ENCODE measurements at regions not wholly inside any gene's neighbourhood (a gene's known extent, or its start where the extent isn't known, plus 50 kb on each side); places are given as distances from the start of the nearest gene placed in this dataset.

- no peak overlapping the region for H3K4me3 Mint-ChIP-seq
- ATAC-seq (no peak), DNase-seq (ENCODE audit: low spot score) (no peak)
- Histone ChIP-seq H3K27me3 (ENCODE audit: insufficient read depth) (no peaks in the 10 kb centered on the region), H3K4me2 (no peak overlapping the region), H3K27ac (ENCODE audit: low read depth) (no peak overlapping the region), H3K36me3 (ENCODE audit: insufficient read depth) (no peaks in the 10 kb centered on the region), H3K4me3 (no peak overlapping the region), H4K20me1 (replicated peaks; ENCODE audit: insufficient read depth) (no peaks in the 10 kb centered on the region), H3K79me2 (replicated peaks; ENCODE audit: insufficient read depth) (no peaks in the 10 kb centered on the region), H3K9me2 (ENCODE audit: insufficient read depth) (no peaks in the 10 kb centered on the region), H2AFZ (no peak overlapping the region), H3F3A (replicated peaks; ENCODE audit: low read depth) (no peaks in the 10 kb centered on the region), H3K4me1 (ENCODE audit: insufficient read depth) (peaks cover 10% of the 10 kb centered on the region; the same call in 1 of the 2 replicates)
- no peaks in the 10 kb centered on the region for H3K36me3 Mint-ChIP-seq (ENCODE audit: low read depth)
- H3K9me3 Mint-ChIP-seq = no peaks in the 10 kb centered on the region
- no peak overlapping the region for H3K27ac Mint-ChIP-seq
- peaks cover 14% of the 10 kb centered on the region for H3K4me1 Mint-ChIP-seq
- TF ChIP-seq ZNF331 (CRISPR knock-in tag; IDR thresholded peaks at IDR 0.05; ENCODE audit: low read depth) (no peak), EZH2phosphoT487 (IDR thresholded peaks at IDR 0.05; ENCODE audit: unreplicated experiment) (no peak), CTCF (conservative IDR thresholded peaks at IDR 0.05; ENCODE audit: low read depth in 2 of 2) (0 out of 4 replicates have a peak, but pooled peaks of 1 of the 2 experiments have one; percentile 7)
- H3K27me3 Mint-ChIP-seq (ENCODE audit: insufficient read depth, low read depth, poor library complexity) = peaks cover 1% of the 10 kb centered on the region
These were observed 64.3 kb upstream of the LRRC8B start for GRCh38 chr1:89460325-89460724.

DNA sequence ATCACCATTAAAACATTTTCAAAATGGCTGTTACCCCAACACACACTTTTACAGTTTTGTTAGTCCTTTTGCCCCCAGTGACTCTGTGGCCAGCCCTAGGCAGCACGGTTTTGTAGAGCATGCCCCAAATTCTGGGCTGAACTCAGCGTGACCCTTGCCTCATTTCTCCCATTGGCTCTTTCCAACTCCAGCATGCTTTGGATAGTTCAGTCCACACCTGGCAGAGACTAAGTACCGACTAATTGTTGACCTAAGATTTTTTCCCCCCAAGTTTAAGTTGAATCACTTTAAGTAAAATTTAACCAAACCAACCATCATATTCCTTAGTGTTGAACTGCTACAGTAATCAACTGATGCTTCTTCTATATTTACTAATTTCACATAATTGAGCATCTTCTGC, 62.4 kb upstream of the LRRC8B start:
- Mint-ChIP-seq H3K27me3 (ENCODE audit: insufficient read depth, low read depth, poor library complexity) (peaks cover 1% of the 10 kb centered on the region), H3K4me3 (no peak overlapping the region), H3K36me3 (ENCODE audit: low read depth) (no peaks in the 10 kb centered on the region), H3K27ac (no peak overlapping the region), H3K4me1 (peaks cover 2% of the 10 kb centered on the region), H3K9me3 (no peaks in the 10 kb centered on the region)
- Histone ChIP-seq H3K9me2 (ENCODE audit: insufficient read depth) (no peaks in the 10 kb centered on the region), H2AFZ (no peak overlapping the region), H3K36me3 (ENCODE audit: insufficient read depth) (no peaks in the 10 kb centered on the region), H3K4me2 (no peak overlapping the region), H3K27me3 (ENCODE audit: insufficient read depth) (no peaks in the 10 kb centered on the region), H3K4me1 (ENCODE audit: insufficient read depth) (no peaks in the 10 kb centered on the region; the same call in 1 of the 2 replicates), H3K79me2 (replicated peaks; ENCODE audit: insufficient read depth) (no peaks in the 10 kb centered on the region), H3F3A (replicated peaks; ENCODE audit: low read depth) (no peaks in the 10 kb centered on the region), H3K27ac (ENCODE audit: low read depth) (no peak overlapping the region), H3K4me3 (no peak overlapping the region), H4K20me1 (replicated peaks; ENCODE audit: insufficient read depth) (no peaks in the 10 kb centered on the region)
- DNase-seq (ENCODE audit: low spot score) = no peak
- ATAC-seq = no peak
- TF ChIP-seq CREB1 (CRISPR knock-in tag; IDR thresholded peaks at IDR 0.05; ENCODE audit: low read depth) = no peak
- TF ChIP-seq NANOG (IDR thresholded peaks at IDR 0.05; ENCODE audit: borderline replicate concordance) = no peak
- no peak for TF ChIP-seq ZNF331 (CRISPR knock-in tag; IDR thresholded peaks at IDR 0.05; ENCODE audit: low read depth)
- TF ChIP-seq, protein P1, sequence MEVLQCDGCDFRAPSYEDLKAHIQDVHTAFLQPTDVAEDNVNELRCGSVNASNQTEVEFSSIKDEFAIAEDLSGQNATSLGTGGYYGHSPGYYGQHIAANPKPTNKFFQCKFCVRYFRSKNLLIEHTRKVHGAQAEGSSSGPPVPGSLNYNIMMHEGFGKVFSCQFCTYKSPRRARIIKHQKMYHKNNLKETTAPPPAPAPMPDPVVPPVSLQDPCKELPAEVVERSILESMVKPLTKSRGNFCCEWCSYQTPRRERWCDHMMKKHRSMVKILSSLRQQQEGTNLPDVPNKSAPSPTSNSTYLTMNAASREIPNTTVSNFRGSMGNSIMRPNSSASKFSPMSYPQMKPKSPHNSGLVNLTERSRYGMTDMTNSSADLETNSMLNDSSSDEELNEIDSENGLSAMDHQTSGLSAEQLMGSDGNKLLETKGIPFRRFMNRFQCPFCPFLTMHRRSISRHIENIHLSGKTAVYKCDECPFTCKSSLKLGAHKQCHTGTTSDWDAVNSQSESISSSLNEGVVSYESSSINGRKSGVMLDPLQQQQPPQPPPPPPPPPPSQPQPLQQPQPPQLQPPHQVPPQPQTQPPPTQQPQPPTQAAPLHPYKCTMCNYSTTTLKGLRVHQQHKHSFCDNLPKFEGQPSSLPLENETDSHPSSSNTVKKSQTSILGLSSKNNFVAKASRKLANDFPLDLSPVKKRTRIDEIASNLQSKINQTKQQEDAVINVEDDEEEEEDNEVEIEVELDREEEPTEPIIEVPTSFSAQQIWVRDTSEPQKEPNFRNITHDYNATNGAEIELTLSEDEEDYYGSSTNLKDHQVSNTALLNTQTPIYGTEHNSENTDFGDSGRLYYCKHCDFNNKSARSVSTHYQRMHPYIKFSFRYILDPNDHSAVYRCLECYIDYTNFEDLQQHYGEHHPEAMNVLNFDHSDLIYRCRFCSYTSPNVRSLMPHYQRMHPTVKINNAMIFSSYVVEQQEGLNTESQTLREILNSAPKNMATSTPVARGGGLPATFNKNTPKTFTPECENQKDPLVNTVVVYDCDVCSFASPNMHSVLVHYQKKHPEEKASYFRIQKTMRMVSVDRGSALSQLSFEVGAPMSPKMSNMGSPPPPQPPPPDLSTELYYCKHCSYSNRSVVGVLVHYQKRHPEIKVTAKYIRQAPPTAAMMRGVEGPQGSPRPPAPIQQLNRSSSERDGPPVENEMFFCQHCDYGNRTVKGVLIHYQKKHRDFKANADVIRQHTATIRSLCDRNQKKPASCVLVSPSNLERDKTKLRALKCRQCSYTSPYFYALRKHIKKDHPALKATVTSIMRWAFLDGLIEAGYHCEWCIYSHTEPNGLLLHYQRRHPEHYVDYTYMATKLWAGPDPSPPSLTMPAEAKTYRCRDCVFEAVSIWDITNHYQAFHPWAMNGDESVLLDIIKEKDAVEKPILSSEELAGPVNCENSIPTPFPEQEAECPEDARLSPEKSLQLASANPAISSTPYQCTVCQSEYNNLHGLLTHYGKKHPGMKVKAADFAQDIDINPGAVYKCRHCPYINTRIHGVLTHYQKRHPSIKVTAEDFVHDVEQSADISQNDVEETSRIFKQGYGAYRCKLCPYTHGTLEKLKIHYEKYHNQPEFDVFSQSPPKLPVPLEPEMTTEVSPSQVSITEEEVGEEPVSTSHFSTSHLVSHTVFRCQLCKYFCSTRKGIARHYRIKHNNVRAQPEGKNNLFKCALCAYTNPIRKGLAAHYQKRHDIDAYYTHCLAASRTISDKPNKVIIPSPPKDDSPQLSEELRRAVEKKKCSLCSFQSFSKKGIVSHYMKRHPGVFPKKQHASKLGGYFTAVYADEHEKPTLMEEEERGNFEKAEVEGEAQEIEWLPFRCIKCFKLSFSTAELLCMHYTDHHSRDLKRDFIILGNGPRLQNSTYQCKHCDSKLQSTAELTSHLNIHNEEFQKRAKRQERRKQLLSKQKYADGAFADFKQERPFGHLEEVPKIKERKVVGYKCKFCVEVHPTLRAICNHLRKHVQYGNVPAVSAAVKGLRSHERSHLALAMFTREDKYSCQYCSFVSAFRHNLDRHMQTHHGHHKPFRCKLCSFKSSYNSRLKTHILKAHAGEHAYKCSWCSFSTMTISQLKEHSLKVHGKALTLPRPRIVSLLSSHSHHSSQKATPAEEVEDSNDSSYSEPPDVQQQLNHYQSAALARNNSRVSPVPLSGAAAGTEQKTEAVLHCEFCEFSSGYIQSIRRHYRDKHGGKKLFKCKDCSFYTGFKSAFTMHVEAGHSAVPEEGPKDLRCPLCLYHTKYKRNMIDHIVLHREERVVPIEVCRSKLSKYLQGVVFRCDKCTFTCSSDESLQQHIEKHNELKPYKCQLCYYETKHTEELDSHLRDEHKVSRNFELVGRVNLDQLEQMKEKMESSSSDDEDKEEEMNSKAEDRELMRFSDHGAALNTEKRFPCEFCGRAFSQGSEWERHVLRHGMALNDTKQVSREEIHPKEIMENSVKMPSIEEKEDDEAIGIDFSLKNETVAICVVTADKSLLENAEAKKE (CRISPR knock-in tag; IDR thresholded peaks at IDR 0.05) = no peak
- no peak for TF ChIP-seq EZH2phosphoT487 (IDR thresholded peaks at IDR 0.05; ENCODE audit: unreplicated experiment)
- TF ChIP-seq, protein P2, sequence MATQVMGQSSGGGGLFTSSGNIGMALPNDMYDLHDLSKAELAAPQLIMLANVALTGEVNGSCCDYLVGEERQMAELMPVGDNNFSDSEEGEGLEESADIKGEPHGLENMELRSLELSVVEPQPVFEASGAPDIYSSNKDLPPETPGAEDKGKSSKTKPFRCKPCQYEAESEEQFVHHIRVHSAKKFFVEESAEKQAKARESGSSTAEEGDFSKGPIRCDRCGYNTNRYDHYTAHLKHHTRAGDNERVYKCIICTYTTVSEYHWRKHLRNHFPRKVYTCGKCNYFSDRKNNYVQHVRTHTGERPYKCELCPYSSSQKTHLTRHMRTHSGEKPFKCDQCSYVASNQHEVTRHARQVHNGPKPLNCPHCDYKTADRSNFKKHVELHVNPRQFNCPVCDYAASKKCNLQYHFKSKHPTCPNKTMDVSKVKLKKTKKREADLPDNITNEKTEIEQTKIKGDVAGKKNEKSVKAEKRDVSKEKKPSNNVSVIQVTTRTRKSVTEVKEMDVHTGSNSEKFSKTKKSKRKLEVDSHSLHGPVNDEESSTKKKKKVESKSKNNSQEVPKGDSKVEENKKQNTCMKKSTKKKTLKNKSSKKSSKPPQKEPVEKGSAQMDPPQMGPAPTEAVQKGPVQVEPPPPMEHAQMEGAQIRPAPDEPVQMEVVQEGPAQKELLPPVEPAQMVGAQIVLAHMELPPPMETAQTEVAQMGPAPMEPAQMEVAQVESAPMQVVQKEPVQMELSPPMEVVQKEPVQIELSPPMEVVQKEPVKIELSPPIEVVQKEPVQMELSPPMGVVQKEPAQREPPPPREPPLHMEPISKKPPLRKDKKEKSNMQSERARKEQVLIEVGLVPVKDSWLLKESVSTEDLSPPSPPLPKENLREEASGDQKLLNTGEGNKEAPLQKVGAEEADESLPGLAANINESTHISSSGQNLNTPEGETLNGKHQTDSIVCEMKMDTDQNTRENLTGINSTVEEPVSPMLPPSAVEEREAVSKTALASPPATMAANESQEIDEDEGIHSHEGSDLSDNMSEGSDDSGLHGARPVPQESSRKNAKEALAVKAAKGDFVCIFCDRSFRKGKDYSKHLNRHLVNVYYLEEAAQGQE (IDR thresholded peaks at IDR 0.05; ENCODE audit: unreplicated experiment) = no peak
- no peak for TF ChIP-seq JUNB (IDR thresholded peaks at IDR 0.05; ENCODE audit: unreplicated experiment)
- no peak for TF ChIP-seq ZNF114 (CRISPR knock-in tag; IDR thresholded peaks at IDR 0.05)
- no peak for TF ChIP-seq EZH2 (IDR thresholded peaks at IDR 0.05; ENCODE audit: low read depth, unreplicated experiment)
- TF ChIP-seq STAT1 (IDR thresholded peaks at IDR 0.05; ENCODE audit: unreplicated experiment) = no peak

All from GM23338 (cell line).